GM19035 (cell line): ENCODE measurements at regions not wholly inside any gene's neighbourhood (a gene's known extent, or its start where the extent isn't known, plus 50 kb on each side); places are given as distances from the start of the nearest gene placed in this dataset.
"Not testable (repeated sequence)": the region's sequence is repeated elsewhere in the genome, so short reads cannot be mapped to it uniquely, and the experiment has no call there.

Source experiments
- ATAC-seq: cut with Tn5 transposase; IDR thresholded peaks from one replicate; pipeline ENCODE4 v1.9.1; 2021; ENCODE audit not compliant: unreplicated experiment

DNA sequence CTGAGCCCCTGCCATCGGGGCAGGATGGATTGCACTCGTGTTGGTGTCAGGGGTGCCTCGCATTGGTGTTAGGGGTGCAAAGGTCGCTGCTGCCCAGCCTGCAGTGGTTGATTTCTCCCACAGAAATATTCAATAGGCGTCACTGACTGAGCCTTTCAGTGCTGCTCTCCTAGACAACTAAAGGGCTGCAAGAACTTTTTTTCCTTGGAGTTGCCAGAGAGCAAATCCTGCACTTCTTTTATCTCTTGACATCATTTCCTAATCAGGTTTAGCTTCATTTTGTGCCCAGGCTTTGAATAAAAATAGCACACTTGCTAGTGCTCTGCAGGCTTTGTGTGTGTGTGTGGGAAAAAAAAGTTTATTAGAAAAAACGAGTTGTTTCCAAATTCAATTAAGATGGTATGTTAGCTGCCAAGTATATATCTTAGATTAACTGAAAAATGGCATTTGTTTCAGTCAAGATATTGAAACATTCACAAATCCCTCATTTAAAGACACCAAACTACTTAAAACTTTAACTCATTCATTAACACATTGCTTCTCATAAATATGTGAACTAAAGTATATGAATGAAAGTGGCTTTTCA lies 125.6 kb downstream of the SOCS6 start:
- no peak for ATAC-seq

DNA sequence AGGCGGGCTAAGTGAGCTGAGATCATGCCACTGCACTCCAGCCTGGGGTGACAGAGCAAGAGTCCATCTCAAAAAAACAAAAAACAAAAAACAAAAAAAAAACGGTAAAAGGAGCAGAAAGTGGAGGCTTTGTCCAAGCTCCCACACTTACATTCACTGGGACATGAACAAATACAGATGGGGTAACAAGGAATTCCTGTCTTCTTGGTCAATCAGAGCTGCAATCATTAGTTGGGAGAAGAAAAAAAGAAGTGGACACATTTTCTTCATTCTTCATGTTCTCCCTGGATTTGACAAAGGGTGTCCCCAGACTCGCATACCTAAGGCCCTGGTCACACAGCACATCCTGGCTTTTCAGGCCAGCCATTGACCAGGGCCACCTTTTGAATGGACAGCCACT lies 124.6 kb downstream of the SOCS6 start:
- ATAC-seq = no peak

DNA sequence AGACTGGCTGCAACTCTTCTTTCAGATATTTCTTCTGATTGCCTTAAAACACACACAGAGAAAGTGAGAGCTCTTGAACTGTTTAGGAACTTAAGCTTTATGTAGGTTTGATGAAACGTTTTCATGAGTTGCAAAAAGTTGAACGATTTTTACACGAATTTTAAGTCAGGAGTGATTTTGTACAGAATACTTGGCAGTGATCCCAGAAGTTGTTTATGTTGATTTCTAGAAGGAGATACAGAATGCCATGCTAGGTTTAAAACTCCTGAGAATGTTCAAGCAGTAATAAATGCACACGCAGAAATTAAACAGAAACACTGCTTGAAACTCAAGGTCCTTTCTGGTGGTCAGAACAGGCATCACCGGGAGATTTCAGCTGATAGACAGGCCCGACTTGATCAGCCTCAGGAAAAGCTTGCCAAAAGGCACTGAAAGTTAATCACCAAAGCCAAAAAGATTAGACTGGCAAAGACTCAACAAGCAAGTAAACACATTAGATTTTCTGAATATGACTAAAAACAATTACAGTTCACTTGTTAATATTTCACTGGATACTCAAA lies 123.1 kb downstream of the SOCS6 start:
- no peak for ATAC-seq

DNA sequence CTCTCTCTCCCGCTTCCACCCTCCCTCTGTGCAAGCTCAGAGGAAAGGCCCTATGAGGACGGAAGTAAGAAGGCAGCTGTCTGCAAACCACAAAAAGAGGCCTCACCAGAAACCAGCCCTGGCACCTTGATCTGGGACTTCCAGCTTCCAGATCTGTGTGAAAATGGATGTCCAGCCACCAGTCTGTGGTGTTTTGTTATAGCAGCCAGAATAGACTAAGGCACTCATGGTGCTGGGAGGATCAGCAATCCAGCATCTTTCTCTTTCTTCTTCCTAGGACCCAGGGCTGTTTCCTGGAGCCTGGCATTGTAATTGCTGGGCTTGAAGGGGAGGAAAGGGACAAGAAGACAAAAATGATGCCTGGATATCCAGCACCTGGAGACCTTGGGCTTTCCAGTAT lies 122.5 kb downstream of the SOCS6 start:
- no peak for ATAC-seq

DNA sequence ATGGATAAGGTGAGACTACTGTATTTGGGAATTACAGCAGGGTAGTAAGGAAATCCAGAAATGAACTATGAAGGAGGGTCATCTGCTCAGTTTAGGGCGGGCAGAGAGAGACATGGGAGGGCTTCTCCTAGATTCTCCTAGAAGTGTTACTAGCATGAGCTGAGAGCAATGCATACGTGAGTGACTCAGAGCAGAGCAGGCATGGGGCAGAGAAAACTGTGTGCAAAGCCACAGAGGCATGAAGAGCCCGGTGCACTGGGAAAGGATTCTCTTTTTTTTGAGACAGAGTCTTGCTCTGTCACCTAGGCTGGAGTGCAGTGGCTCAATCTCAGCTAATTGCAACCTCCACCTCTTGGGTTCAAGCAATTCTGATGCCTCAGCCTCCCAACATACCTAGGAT lies 116.2 kb downstream of the SOCS6 start:
- ATAC-seq = no peak

DNA sequence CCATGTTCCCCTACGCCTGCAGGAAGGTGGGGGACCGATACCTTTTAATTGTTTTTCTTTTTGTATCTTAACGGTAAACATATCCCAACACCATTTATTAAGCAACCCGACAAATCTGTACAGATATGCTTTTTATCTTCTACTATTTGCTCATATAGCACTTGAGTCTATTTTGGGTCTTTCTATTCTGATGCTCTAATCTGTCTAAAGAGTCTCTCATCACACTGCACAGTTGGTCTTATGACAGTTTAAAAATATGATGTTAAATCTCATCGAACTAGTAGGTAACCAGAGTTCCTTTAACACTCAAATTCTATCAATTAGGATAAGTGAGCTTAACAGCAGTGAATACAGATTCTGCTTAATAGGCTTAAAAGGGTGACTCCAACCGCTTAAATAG lies 111.6 kb downstream of the SOCS6 start:
- no peak for ATAC-seq

DNA sequence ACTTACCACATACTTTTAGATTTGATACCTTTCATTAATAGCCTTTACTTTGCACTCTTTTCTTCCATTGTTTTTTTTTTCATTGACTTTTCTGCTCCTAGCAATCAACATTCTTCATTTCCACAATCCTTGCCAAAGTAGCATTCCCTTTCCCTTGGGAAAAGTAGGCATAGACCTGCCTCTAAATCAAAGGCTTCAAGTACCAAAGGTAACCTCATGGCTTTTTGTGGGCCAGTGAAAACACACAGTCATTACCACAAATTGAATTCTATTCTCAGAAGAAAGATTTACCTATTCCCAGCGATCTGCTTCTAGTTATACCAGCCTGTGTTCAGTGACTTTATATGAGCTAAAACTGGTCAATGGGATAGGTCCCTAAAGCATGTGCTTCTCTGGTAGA lies 109.2 kb downstream of the SOCS6 start:
- no peak for ATAC-seq

DNA sequence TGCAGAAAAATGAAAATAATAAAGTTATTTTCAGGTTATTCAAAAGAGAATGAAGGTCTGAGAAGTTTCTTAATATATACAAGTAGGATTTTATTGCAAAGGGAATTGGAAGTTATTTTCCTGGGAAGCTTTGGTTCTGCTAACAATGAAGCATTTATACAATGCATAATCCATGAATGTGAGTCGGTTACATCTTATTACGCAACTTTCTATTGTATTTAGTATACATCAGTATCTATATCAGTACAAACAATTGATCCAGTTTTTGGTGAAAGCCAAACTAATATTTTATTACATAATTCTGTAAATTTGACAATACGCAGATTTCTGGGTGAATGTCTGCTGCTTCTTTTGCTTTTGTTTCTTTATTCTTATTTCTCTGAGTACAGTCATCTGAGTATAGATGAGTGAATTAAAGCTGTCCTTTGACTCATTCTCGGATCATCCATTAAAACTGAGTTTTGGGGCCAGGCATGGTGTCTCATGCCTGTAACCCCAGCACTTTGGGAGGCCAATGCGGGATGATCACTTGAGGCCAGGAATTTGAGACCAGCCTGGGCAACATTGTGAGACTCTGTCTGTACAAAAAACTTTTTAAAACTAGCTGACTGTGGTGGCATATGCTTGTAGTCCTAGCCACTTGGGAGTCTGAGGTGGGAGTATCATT lies 108.5 kb downstream of the SOCS6 start:
- ATAC-seq = no peak

DNA sequence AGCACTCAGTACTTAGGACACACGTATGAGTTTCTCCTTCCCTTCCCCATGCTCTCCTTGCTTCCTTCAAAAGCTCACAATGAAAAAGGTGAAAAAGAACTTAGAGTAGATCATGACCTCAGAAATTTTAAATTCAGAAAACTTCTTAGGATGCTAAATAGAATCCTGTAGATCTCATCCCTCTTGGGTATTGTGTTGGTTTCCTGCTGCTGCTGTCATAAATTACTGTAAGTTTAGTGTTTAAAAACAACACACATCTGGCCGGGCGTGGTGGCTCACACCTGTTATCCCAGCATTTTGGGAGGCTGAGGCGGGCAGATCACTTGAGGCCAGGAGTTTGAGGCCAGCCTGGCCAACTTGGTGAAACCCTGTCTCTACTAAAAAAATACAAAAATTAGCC lies 106.9 kb downstream of the SOCS6 start:
- not testable (repeated sequence) for ATAC-seq

DNA sequence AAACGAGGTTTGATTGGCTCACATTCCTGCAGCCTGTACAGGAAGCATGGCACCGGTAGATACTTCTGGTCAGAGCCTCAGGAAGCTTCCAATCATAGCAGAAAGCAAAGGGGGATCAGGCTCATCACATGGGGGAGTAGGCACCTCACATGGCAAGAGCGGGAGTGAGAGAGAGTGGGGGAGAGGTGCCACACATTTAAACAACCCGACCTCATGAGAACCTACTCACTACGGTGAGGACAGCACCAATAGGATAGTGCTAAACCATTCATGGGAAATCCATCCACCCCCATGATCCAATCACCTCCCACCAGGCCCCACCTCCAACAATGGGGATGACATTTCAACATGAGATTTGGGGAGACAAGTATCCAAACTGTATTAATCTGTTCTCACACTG lies 105.8 kb downstream of the SOCS6 start:
- ATAC-seq = no peak

DNA sequence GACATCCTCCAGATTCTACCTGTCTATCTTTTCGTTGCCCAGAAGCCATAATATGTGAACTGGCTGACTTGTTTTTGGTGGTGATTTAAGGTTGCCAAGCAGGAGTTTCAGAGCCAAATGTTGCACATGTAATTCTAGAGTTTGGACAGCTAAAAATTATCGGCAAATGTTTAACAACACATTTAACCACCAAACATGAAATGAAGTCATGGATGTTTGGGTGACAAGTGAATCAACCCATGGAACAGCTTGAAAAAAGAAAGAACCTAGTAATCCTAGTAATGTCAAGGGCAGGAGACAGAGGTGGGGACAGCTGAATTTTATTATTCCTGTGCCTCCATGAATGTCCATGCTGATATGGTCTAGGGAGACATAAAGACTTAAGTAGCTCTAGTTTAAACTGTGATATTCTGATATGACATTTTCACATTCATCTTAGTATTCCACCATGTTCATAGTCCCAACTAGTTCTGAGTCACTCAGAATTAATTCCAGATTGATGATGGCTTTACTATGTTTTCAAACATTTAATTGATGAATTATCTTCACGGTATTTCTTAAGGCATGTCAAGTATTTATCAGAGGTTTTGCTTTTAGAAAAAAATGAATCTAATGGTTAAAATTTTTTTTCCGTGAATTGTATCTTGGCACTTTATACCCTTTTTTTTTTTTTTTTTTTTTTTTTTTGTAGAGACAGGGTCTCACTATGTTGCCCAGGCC lies 101.7 kb downstream of the SOCS6 start:
- no peak for ATAC-seq

DNA sequence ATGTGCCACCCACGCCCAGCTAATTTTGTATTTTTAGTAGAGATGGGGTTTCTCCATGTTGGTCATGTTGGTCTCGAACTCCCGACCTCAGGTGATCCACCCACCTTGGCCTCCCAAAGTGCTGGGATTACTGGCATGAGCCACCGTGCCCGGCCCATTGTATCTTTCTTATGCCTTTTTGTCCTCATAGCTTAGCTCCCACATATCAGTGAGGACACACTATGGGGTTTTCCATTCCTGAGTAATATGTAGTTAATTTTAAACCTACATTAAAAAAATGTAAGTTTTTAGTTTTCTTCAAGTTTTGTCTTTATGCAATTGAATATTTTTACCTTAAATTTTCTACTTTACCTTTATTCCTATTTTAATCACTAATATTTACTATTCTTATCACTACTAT lies 100.2 kb downstream of the SOCS6 start:
- ATAC-seq = not testable (repeated sequence)

DNA sequence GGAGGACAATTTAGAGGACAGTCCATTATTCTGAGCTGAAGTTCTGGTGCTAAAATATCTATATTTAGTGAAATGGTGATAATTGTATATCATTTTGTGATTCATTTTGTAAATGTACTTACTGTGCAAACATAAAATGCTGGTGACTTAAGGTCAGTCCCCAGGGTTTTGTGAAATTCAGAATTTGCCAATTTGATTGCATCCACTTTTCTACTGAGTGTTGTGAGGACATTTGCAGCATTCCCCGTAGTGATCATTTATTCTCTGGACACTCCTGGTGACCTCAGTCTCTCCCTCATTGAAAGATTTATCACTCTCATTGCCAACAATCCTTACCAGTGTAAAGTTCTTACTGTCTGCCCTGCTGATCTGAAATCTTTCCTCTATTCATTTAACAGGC lies 98.2 kb downstream of the SOCS6 start:
- ATAC-seq = no peak

DNA sequence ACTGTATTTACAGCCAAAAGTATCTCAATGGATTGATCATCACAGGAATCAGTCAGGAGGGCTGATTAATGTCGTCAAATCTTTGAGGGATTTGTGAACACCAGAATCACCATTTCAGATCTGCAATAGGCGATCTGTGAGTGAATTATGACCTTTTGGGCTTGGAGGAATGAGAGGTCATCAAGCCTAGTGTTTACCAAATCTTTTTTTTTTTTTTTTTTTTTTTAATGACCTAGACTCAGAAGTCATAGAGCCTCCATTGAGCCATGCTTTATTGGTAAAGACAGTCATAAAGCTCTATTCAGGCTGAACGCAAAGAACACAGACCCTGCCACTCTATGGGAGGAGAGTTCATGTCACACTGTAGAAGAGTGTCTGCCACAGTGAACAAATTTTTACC lies 97.7 kb downstream of the SOCS6 start:
- ATAC-seq = no peak

DNA sequence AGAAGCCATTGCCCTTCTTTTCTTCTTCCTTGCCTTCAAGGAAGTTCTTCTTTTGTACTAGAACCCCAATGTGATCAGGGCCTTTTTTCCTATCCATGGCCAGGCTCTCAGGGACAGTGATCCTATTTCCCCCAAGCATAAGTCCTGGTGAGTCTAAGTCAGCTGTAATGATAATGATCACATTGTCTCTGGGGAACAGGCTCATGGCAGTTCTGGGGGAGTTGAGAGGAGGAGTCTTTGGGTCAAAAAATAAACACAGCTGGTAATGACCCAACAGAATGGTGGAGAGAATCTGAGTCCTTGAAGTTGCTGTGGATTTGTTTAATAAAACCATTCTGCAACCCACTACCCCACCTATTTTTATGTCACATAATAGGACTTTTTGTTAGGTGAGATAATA lies 96.6 kb downstream of the SOCS6 start:
- no peak for ATAC-seq

DNA sequence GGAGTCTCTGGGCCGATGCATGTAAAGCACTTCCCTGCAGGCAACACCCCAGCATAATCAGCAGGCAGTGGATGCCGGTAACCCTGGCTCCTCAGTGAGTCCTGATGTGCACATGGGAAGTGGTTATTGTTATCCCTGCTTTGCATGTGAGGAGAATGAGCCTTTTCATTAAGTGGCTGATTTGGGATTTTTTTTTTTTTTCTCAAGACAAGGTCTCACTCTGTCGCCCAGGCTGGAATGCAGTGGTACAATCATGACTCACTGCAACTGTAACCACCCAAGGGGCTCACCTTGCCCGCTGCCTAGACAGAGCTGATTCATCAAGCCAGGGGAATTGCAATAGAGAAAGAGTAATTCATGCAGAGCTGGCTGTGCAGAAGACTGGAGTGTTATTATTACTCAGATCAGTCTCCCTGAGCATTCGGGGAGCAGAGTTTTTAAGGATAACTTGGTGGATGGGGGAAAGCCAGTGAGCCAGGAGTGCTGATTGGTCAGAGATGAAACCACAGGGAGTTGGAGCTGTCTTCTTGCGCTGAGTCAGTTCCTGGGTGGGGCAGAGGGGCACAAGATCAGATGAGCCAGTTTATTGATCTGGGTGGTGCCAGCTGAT lies 95.4 kb downstream of the SOCS6 start:
- ATAC-seq = no peak

DNA sequence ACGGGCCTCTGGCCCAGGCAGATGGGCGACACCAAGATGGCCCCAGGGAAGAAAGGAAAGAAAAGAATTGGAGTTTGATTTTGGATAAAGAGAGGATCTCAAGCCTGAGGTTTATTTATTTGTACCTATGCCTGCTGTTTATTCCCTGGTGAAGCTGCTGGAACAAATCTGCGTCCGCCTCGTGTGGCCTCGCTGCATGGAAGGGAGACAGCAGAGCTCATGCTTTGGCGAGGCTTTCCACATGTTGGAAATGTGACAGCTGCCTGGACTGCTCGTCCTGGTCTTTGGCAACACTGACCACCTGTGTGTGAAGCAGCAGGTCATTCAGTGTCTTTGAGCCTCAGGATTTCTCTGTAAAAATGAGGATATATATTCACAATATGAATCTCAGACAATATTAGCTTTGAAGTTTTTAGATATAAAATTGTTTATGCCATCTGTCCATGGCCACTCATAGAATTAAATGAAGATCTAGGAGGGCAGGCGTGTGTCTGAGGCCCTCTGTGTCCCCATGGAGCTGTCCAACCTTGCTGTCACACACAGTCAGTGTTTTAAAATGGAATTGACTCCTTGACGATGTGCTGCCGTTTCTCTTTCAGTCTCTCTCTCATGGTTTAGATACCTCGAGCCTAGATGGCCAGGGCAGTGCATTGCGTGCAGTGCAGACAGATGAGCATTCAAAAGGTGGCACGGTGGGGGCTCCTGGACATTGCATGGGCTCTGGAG lies 94.3 kb downstream of the SOCS6 start:
- ATAC-seq = no peak

DNA sequence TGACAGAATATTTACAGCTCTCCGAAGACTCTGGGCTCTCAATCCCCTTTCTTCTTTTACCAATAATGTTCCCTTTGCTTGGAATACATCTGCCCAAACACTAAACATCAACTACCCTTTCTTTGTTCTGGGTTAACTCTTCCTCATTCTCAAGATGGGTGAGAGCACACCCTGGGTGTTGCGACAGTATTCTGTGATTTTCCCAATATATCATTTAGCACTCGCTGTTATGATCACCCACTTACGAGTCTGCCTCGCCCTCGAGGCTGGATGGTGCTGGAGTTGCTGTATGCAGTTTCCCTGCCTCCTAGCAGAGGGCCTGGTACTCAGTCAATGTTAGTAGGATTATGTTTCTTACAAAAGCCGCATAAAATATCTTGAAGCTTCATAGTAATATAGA lies 93.2 kb downstream of the SOCS6 start:
- no peak for ATAC-seq

DNA sequence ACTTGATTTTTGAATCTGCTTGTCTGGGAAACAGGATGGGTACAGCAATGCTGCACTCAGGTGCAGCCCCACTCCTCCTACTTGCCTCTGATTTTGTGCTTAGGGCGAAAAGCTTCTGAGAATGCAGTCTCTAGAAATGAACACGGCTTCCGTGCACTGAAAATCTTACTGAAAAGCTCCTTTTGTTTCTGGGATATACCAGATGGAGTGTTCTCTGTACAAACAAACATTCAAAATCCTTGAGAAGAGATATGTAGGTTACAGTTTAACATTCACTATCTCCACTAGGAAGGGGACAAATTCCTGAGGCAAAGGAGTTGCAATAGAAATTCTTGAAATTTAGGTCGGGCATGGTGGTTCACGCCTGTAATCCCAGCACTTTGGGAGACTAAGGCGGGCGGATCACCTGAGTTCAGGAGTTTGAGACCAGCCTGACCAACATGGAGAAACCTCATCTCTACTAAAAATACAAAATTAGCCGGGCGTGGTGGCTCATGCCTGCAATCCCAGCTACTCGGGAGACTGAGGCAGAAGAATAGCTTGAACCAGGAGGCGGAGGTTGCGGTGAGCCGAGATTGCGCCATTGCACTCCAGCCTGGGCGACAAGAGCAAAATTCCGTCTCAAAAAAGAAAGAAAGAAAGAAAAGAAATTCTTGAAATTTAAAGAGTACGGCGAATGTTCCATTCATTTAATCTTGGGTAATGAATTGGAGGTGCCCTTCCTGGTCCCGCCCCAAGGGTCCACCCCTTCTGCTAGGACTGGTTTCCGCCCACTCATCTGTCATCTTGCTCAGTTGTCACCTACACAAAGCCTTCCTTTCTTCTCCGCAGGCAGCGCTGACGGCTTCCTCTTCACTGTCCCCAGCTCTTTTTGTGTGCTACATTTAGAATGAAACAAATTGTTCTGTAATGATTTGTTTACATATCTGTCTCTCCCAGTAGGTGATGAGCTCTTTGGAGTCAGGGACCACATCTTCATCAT lies 92.4 kb downstream of the SOCS6 start:
- no peak for ATAC-seq
